ENCODE measurements at regions not wholly inside any gene's neighbourhood (a gene's known extent, or its start where the extent isn't known, plus 50 kb on each side); places are given as distances from the start of the nearest gene placed in this dataset.

DNA sequence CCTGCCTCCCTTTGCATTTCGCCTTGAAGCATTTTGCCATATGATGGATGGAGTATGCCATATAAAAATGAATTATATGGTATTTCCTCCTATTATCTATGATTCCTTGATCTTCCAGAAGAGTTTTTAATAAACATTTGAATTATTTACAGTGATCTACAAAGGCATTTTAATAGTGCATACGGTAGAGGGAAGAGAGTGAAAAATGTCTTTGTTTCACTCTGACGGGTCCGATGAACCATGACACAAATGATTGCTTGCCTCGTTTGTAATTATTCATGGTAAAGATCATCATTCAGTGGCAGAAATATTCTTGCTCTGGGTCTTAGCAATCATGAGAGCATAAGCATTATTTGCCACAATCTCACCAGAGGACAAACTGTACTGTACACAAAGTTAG, 1010.9 kb downstream of the NTRK3 start:
- intact Hi-C loops (cut with micrococcal nuclease; ENCODE audit: unreplicated experiment): no loop called here
- Histone ChIP-seq H2AFZ (ENCODE audit: low read length) (no peak overlapping the region), H3K36me3 (ENCODE audit: insufficient read depth, low read length) (no peaks in the 10 kb centered on the region), H4K20me1 (ENCODE audit: insufficient read depth, low read length) (no peaks in the 10 kb centered on the region), H3K79me2 (ENCODE audit: insufficient read depth, low read depth, low read length) (no peaks in the 10 kb centered on the region), H3K4me1 (ENCODE audit: insufficient read depth, low read length, poor library complexity, severe bottlenecking) (no peaks in the 10 kb centered on the region), H3K4me3 (ENCODE audit: low read depth, low read length, poor library complexity, severe bottlenecking) (no peak overlapping the region), H3K27ac (ENCODE audit: low read depth, low read length, poor library complexity, severe bottlenecking) (no peak overlapping the region), H3K9me2 (ENCODE audit: insufficient read depth, low read length) (no peaks in the 10 kb centered on the region), H3K9me3 (ENCODE audit: low read length) (no peaks in the 10 kb centered on the region), H3K4me2 (ENCODE audit: low read length) (no peak overlapping the region)
- no TSS peak for BruUV-seq (replicated peaks)
- TF ChIP-seq EZH2phosphoT487 (IDR thresholded peaks at IDR 0.05; ENCODE audit: borderline replicate concordance, low read depth, low read length): no peak
- TF ChIP-seq CTCF (conservative IDR thresholded peaks at IDR 0.05; ENCODE audit: low read length): no peak
- POLR2A ChIA-PET: no interaction called here
- CTCF ChIA-PET (ENCODE audit: unreplicated experiment): no interaction called here
- DNase-seq (ENCODE audit: low spot score): no peak

DNA sequence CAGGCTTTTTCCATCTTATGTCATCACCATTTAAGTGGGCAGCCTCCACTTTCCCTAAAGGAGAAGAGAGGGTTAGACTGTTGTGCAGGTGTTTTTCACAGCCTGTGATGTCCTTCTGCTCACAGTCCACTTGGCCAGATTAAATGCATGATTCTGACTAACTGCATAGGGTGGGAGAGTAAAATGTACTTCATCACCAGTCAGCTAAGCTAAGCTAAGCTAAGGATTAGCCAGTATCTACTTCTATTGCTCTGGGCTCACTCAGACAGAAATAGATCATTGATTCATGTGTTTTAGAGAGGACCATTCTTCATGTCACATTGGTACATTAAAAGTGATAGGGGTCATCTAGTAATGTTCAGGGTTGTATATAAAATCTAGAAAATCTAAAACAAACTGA, 1013.1 kb downstream of the NTRK3 start:
- Histone ChIP-seq H3K9me3 (ENCODE audit: low read length) (no peaks in the 10 kb centered on the region), H3K4me1 (ENCODE audit: insufficient read depth, low read length, poor library complexity, severe bottlenecking) (no peaks in the 10 kb centered on the region), H3K36me3 (ENCODE audit: insufficient read depth, low read length) (no peaks in the 10 kb centered on the region), H4K20me1 (ENCODE audit: insufficient read depth, low read length) (no peaks in the 10 kb centered on the region), H3K9me2 (ENCODE audit: insufficient read depth, low read length) (no peaks in the 10 kb centered on the region), H3K79me2 (ENCODE audit: insufficient read depth, low read depth, low read length) (no peaks in the 10 kb centered on the region), H3K4me3 (ENCODE audit: low read depth, low read length, poor library complexity, severe bottlenecking) (no peak overlapping the region), H3K4me2 (ENCODE audit: low read length) (no peak overlapping the region), H3K27ac (ENCODE audit: low read depth, low read length, poor library complexity, severe bottlenecking) (no peak overlapping the region), H2AFZ (ENCODE audit: low read length) (no peak overlapping the region)
- ChIA-PET POLR2A (no interaction called here), CTCF (ENCODE audit: unreplicated experiment) (no interaction called here)
- no peak for TF ChIP-seq CTCF (conservative IDR thresholded peaks at IDR 0.05; ENCODE audit: low read length)
- no peak for TF ChIP-seq EZH2phosphoT487 (IDR thresholded peaks at IDR 0.05; ENCODE audit: borderline replicate concordance, low read depth, low read length)
- intact Hi-C loops (cut with micrococcal nuclease; ENCODE audit: unreplicated experiment): no loop called here
- no TSS peak for BruUV-seq (replicated peaks)
- DNase-seq (ENCODE audit: low spot score): no peak

- DNase-seq (ENCODE audit: low spot score): no peak
- intact Hi-C loops (cut with micrococcal nuclease; ENCODE audit: unreplicated experiment): no loop called here
- POLR2A ChIA-PET: interaction anchor here (0.6 kb wide), 1 partner anchor 342 kb away, joined by 3 read pairs; no protein-coding TSS in a partner anchor
Measured at GRCh38 chr15:87239582-87240230, 1016.8 kb downstream of the NTRK3 start.

More at GRCh38 chr15:87239582-87240230, 1016.8 kb downstream of the NTRK3 start:
- H3K9me2 ChIP-seq (ENCODE audit: insufficient read depth, low read length): no peaks in the 10 kb centered on the region
- no TSS peak for BruUV-seq (replicated peaks)
- H3K4me3 ChIP-seq (ENCODE audit: low read depth, low read length, poor library complexity, severe bottlenecking): no peak overlapping the region
- H3K36me3 ChIP-seq (ENCODE audit: insufficient read depth, low read length): no peaks in the 10 kb centered on the region
- no peaks in the 10 kb centered on the region for H3K4me1 ChIP-seq (ENCODE audit: insufficient read depth, low read length, poor library complexity, severe bottlenecking)
- H3K4me2 ChIP-seq (ENCODE audit: low read length): no peak overlapping the region
- no peak for TF ChIP-seq EZH2phosphoT487 (IDR thresholded peaks at IDR 0.05; ENCODE audit: borderline replicate concordance, low read depth, low read length)
- no peak for TF ChIP-seq CTCF (conservative IDR thresholded peaks at IDR 0.05; ENCODE audit: low read length)
- no peaks in the 10 kb centered on the region for H3K9me3 ChIP-seq (ENCODE audit: low read length)
- no peak overlapping the region for H2AFZ ChIP-seq (ENCODE audit: low read length)
- H4K20me1 ChIP-seq (ENCODE audit: insufficient read depth, low read length): no peaks in the 10 kb centered on the region
- H3K27ac ChIP-seq (ENCODE audit: low read depth, low read length, poor library complexity, severe bottlenecking): no peak overlapping the region
- CTCF ChIA-PET (ENCODE audit: unreplicated experiment): no interaction called here
- H3K79me2 ChIP-seq (ENCODE audit: insufficient read depth, low read depth, low read length): no peaks in the 10 kb centered on the region

Data from OCI-LY7 (cell line).